UCSD-AML1 (cell line): ENCODE measurements at regions not wholly inside any gene's neighbourhood (a gene's known extent, or its start where the extent isn't known, plus 50 kb on each side); places are given as distances from the start of the nearest gene placed in this dataset.

ENCODE experiments used
- DNase-seq: peaks from one replicate; lab custom pipeline; 2025; ENCODE audit not compliant: unreplicated experiment; lab: John Stamatoyannopoulos, UW

DNA sequence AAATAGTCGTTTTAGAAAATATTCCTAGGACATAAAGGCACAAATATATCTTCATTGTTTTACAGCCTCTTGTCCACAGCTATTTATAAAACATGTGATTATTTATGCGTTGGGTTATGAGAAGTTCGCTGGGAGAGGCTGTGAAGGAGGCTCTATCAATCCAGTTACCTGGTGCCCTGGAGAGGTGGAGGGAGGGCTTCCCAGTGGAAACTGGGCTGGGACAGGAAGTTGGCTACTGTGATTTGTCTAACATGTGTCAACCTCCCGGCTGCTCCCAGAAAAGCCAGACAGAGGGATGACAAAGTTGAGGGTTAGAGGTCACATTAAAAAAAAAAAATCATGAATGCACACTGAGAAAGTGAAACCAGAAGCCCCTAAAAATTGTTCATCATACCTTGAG is 346.5 kb downstream of the ZNF536 start:
- DNase-seq: no peak

- DNase-seq: no peak
These were observed 345.8 kb downstream of the ZNF536 start for GRCh38 chr19:30718014-30718413.

GRCh38 chr19:30717381-30717780 is 345.2 kb downstream of the ZNF536 start:
- no peak for DNase-seq

DNA sequence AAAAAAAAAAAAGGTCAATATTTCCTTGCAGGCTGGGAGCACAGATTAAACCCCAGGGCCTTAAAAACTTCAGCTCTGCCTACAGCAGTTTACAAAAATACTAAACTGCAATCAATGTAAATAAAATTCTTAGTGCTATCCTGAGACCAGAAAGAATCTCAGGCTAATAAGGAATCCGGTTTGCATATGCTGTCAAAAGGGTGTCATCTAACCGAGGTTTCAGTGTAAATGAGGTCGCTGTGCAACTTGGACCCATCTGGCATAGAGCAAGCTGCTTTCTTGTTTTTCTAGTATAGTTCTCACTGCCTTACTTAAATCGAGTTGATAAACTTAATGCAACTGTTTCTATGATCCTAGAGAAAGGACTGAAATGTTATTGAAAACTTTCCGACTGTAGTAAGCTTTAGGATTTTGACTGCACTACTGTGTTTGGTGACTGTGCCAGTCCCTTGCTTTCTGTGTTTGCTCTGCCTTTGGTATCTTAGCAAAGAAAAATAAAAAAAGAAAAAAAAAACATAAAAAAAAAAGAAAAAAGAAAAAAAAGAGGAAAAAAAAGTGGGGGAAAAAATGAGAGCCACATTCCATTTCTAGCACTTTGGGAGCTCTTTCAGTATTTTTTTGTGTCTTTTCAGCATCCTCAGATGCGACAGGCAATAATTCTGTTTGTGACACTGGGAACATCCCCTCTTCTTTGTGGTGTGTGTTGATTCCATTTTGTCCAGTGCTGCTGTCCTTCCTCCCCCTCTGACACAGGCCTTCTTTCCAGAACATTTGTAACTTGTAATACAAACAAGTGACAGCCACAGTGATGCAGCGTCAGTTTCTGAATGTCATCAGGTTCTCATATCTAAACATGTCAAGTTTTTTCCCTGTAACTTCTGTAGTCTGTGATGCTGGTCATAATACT is 340.5 kb downstream of the ZNF536 start:
- no peak for DNase-seq

- DNase-seq: no peak
These were observed 339.6 kb downstream of the ZNF536 start for GRCh38 chr19:30711826-30712225.

DNA sequence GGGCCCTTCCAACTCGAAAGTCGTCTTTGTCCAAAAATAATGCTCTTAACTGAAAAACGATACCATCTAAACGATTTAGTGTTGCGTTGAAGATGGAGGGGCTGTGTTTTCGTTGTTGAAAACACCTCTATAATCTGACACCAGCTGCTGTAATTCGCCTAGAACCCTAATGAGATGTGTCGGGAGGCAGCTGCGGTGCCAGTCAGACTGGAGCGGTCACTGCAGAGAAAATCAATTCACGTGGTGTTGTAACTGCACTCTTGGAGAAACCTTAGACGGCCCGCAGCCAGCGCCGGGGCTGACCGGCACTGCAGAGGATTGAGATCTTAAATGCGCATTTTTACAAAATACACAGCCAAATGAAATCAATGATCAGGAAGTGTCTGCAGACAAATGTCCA is 339.1 kb downstream of the ZNF536 start:
- no peak for DNase-seq

GRCh38 chr19:30710721-30711120 is 338.5 kb downstream of the ZNF536 start:
- no peak for DNase-seq

DNA sequence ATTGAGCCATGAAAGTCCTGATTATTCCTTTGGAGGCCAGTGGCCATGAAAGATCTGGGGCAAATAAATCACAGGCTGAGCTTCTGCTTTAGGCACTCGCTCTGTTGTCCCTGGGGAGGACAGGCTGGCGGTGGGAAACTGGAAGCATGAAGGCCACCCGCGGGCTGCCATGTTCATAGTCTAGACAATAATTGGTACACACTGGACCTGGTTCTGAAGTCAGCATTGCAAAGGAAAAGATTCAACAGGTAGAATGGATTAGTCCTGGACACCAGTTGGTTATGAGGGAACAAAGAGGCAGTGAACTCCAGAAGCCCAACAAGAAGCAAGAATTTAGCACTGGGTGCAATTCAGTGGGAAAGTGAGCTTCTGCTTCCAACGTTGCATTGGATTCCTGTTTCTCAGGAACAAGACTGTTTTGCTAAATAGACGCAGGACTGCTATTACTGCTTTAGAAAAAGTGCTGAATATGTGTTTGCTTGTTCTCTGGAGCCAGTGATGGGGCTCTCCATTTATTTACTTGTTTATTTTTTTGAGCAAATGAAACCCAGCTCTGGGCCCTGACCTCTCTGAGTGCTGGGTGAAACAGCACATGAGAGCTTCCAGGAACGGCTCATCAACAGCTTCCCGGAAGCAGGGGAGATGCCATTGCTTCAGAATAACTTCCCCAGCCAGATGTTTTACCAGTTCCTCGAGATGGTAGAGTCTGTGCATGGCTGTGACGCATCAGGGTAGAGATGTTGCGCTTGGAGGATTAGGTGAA is 336.4 kb downstream of the ZNF536 start:
- DNase-seq: no peak

- DNase-seq: no peak
These were observed 332.7 kb downstream of the ZNF536 start for GRCh38 chr19:30704771-30705330.

- no peak for DNase-seq
These were observed 331.5 kb downstream of the ZNF536 start for GRCh38 chr19:30703645-30704044.

DNA sequence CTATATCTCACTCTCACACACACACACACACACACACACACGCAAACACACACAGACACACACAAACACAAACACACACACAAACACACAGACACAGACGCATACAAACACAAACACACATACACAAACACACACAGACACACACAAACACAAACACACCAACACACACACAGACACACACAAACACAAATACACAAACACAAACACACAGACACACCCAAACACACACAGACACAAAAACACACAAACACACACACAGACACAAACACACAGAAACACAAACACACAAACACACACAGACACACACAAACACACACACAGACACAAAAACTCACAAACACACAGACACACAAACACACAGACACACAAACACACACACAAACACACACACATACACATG is 329.0 kb downstream of the ZNF536 start:
- DNase-seq: no peak

DNA sequence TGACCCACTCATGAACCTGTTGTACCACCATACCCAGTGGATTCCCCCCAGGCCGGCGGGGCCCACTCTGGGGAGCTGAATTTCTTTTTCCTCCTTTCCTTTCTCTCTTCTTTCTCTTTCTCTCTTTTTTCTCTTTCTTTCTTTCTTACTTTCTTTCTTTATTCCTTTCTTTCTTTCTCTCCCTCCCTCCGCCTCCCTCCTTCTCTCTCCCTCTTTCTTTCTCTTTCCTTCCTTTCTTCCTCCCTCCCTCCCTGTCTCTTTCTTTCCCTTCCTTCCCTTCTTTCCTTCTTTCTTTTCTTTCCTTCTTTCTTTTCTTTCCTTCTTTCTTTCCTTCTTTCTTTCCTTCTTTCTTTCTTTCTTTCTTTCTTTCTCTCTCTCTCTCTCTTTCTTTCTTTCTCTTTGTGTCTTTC is 327.7 kb downstream of the ZNF536 start:
- DNase-seq: no peak

DNA sequence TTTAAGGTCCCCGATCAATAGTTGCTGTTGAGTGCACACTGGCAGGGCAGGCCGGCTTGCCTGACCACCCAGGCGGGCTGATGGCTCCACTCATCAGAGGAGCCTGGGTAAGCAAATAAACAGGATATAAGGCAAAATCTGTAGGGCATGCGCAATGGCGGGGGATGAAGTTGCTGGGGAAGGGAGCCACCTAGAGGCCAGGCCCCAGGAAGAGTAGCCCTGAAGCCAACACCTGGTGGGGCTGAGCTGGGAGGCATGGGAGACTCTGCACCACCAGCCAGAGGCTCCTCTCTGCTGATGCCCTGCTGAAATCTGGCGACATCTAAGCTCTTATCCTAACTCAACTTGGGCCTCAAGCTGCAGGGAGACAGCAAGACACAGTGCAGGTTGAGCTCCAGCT is 324.3 kb downstream of the ZNF536 start:
- peak; percentile 21 for DNase-seq

DNA sequence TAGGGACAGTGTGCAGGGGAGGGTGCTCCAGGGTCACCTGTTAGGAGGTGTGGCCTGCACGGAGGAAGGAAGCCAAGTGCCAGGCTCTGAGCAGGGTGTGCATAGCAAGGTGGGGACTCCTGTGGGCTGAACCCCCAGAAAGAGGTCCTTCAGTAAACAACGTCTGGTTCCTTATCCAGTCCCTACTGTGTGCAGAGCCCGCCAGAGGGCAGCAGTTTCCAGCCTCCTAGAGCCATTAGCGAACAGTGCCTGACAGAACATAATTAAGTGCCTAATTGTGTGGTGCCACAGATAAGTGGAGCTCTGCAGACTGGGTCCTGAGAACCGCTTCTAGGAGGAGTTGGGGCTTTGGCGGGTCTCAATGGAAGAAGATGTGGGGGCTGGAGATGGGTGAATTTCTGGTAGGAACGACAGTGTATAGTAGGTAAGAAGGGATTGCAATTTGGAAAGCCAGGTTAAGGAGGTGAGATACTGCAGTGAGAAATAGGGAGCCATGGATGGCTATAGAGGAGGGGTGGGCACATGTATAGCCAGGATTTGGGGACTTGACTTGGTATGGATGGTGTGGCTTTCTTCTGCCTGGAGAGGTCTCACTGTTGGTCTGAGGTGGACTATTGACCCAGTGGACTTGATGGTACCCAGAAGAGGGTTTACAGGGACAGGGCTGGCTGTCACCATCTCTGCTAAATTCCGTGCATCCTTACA is 323.1 kb downstream of the ZNF536 start:
- DNase-seq: no peak

- DNase-seq: no peak
These were observed 322.1 kb downstream of the ZNF536 start for GRCh38 chr19:30694156-30694755.

- no peak for DNase-seq
These were observed 320.8 kb downstream of the ZNF536 start for GRCh38 chr19:30692879-30693503.

GRCh38 chr19:30692181-30692811 is 320.1 kb downstream of the ZNF536 start:
- DNase-seq: no peak

DNA sequence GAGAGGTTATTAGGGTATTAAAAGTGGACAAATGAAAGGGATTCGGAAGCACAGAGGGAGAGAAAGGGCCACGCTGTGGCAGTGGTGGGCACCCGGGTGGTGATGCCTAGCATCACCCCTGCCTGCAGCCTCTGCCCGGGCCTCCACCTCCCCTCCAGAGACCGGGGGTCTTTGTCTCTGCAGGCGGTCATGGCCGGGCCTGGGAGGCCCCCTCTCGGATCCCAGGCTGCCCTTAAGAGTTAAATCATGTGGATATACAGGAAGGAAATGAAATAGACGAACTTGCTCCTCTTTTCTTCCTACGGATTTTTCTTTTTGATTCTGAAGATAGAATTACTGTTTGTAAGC is 319.6 kb downstream of the ZNF536 start:
- no peak for DNase-seq

GRCh38 chr19:30690935-30691818 is 319.0 kb downstream of the ZNF536 start:
- no peak for DNase-seq
